ENCODE measurements at regions not wholly inside any gene's neighbourhood (a gene's known extent, or its start where the extent isn't known, plus 50 kb on each side); places are given as distances from the start of the nearest gene placed in this dataset.

- ChIA-PET RAD21 (ENCODE audit: low non-redundant PET in 1 of 2, low total read pairs in 2 of 2, uncharacterized antibody in 2 of 2, unreplicated experiment in 2 of 2) (no interaction called here), CTCF (no interaction called here), POLR2A (no interaction called here)
- Histone ChIP-seq H3K9ac (ENCODE audit: low read length) (no peak overlapping the region), H3K4me1 (ENCODE audit: control insufficient read depth in 1 of 2, insufficient read depth in 2 of 2, low read length in 2 of 2) (no peaks in the 10 kb centered on the region), H3K27me3 (ENCODE audit: insufficient read depth, low read length) (no peaks in the 10 kb centered on the region), H3K9me3 (ENCODE audit: control insufficient read depth in 1 of 2, insufficient read depth in 1 of 2, low read depth in 1 of 2, low read length in 2 of 2) (peaks cover 0 to 5% of the 10 kb centered on the region in 2 experiments; a peak in 1 of 4 replicates), H3K9me2 (ENCODE audit: insufficient read depth) (no peaks in the 10 kb centered on the region), H4K20me1 (ENCODE audit: insufficient read depth) (no peaks in the 10 kb centered on the region; the same call in 1 of the 2 replicates), H3K36me3 (ENCODE audit: control insufficient read depth in 1 of 2, insufficient read depth in 2 of 2, low read length in 2 of 2) (no peaks in the 10 kb centered on the region), H2AFZ (ENCODE audit: low read depth, low read length, poor library complexity, severe bottlenecking) (no peak overlapping the region), H3K4me2 (ENCODE audit: low read length) (no peak overlapping the region), H3K79me2 (ENCODE audit: insufficient read depth, low read length) (no peaks in the 10 kb centered on the region), H3K27ac (ENCODE audit: low read depth, low read length) (no peak overlapping the region), H3K4me3 (replicated peaks in 1 of 2; ENCODE audit: low read depth in 1 of 2, low read length in 2 of 2) (no peak overlapping the region)
- intact Hi-C loops (cut with micrococcal nuclease), result no loop called here
- ATAC-seq, result no peak
- DNase-seq (ENCODE audit: low read depth, low spot score), result no peak
- TF ChIP-seq EZH2 (IDR thresholded peaks at IDR 0.05) (no peak), ZNF274 (IDR thresholded peaks at IDR 0.05; ENCODE audit: low read depth, low read length) (no peak), ELF1 (IDR thresholded peaks at IDR 0.05; ENCODE audit: borderline replicate concordance, low read depth) (no peak), MAX (IDR thresholded peaks at IDR 0.05) (no peak), TCF7L2 (IDR thresholded peaks at IDR 0.05; ENCODE audit: borderline replicate concordance, extremely low read depth, insufficient read depth, insufficient read length) (no peak), ZBTB33 (IDR thresholded peaks at IDR 0.05; ENCODE audit: extremely low read depth, insufficient replicate concordance, low read length) (no peak), CTCF (IDR thresholded peaks at IDR 0.05 in 2 of 3, conservative IDR thresholded peaks at IDR 0.05 in 1 of 3; ENCODE audit: borderline replicate concordance in 1 of 3, insufficient read depth in 1 of 3, low read depth in 2 of 3, low read length in 2 of 3) (no peak)
- no TSS peak for BruUV-seq (replicated peaks)
These were observed 521.0 kb upstream of the MDFIC2 start for GRCh38 chr3:70833239-70833960.
